ENCODE measurements at regions not wholly inside any gene's neighbourhood (a gene's known extent, or its start where the extent isn't known, plus 50 kb on each side); places are given as distances from the start of the nearest gene placed in this dataset.

DNA sequence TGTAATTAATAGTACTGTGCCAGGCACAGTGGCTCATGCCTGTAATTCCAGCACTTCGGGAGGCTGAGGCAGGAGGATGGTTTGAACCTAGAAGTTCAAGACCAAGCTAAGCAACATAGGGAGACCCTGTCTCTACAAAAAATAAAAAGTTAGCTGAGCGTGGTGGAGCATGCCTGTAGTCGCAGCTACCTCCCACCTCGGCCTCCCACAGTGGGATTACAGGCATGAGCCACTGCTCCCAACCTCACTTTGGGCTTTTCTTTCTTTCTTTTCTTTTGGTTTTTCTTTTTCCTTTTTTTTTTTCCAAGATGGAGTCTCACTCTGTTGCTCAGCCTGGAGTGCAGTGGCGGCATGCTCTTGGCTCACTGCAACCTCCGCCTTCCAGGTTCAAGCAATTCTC is 137.8 kb downstream of the MRM1 start:
- no peak for DNase-seq
- Histone ChIP-seq H3K27me3 (peaks cover 32% of the 10 kb centered on the region), H3K4me3 (no peak overlapping the region), H3K36me3 (no peaks in the 10 kb centered on the region), H3K9me3 (no peaks in the 10 kb centered on the region)

- DNase-seq = no peak
- H3K27me3 ChIP-seq = peaks cover 36% of the 10 kb centered on the region
- H3K36me3 ChIP-seq = no peaks in the 10 kb centered on the region
- H3K4me3 ChIP-seq = no peak overlapping the region
- H3K9me3 ChIP-seq = no peaks in the 10 kb centered on the region
Observed at GRCh38 chr17:36740157-36740556, 138.8 kb downstream of the MRM1 start.

DNA sequence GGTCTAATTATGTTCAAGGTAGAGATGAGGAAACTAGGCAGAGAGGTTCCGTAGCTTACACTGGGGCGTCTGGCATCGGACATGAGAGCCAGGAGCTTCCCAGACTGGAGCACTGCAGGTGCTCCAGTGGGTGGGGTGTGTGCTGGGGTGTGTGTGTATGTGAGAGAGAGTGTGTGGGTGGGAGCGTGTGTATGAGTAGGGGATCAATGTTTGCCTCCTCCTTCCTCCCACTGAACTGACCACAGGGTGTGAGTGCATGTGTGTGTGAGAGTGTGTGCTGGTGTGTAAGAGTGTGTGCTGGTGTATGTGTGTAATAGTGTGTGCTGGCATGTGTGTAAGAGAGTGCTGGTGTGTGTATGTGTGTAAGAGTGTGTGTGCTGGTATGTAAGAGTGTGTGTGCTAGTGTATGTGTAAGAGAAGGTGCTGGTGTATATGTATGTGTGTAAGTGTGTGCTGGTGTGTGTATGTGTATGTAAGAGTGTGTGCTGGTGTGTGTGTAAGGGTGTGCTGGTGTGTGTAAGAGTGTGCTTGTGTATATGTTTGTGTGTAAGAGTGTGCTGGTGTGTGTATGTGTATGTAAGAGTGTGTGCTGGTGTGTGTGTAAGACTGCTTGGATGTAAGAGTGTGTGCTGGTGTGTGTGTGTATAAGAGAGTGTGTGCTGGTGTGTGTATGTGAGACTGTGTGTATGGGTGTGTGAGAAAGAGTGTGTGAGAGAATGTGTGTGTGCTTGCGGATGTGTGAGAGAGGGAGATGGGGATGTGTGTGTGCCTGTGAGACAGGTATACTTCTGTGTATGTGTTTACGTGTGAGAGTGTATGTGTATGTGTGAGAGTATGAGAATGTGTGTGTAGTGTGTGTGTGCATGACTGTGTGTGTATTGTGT is 139.9 kb downstream of the MRM1 start:
- Histone ChIP-seq H3K36me3 (no peaks in the 10 kb centered on the region), H3K27me3 (peaks cover 43% of the 10 kb centered on the region), H3K9me3 (no peaks in the 10 kb centered on the region), H3K4me3 (no peak overlapping the region)
- no peak for DNase-seq

- DNase-seq = no peak
- no peak overlapping the region for H3K4me3 ChIP-seq
- no peaks in the 10 kb centered on the region for H3K9me3 ChIP-seq
- peaks cover 35% of the 10 kb centered on the region for H3K27me3 ChIP-seq
- no peaks in the 10 kb centered on the region for H3K36me3 ChIP-seq
Observed at GRCh38 chr17:36742267-36743000, 141.1 kb downstream of the MRM1 start.

GRCh38 chr17:36743130-36743529 is 141.7 kb downstream of the MRM1 start:
- Histone ChIP-seq H3K4me3 (no peak overlapping the region), H3K27me3 (peaks cover 31% of the 10 kb centered on the region), H3K9me3 (no peaks in the 10 kb centered on the region), H3K36me3 (no peaks in the 10 kb centered on the region)
- no peak for DNase-seq

DNA sequence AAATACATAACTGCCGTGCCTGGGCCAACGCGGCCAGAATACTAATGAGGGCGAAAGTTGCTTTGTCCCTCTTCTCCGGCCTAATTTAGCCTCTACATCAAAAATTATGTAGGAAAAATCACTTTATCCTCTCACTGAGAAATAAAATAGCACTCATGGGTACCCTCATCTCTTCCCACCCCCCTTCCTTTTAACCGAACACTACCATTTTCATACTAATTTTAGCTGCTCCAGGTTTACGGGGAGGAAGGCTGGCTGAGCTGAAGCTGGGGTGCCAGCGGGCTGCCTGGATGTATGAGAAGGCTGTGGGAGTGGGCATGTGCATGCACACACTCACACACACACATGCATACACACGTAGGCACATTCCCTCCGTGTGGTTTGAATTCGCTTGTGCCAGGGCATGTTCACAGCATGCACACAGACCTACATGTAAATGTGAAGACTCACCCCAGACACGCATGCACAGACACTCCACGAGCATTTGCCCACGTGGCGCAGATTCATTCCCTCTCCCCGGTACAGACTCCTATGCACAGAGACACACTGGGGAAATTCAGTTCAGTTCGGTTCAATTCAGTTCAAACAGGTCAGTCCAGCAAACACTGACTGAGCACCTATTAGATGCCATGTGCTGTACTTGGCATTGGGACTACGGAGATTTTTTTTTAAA is 145.1 kb downstream of the MRM1 start:
- Histone ChIP-seq H3K36me3 (no peaks in the 10 kb centered on the region), H3K9me3 (no peaks in the 10 kb centered on the region), H3K27me3 (peaks cover 19% of the 10 kb centered on the region), H3K4me3 (no peak overlapping the region)
- DNase-seq = no peak

DNA sequence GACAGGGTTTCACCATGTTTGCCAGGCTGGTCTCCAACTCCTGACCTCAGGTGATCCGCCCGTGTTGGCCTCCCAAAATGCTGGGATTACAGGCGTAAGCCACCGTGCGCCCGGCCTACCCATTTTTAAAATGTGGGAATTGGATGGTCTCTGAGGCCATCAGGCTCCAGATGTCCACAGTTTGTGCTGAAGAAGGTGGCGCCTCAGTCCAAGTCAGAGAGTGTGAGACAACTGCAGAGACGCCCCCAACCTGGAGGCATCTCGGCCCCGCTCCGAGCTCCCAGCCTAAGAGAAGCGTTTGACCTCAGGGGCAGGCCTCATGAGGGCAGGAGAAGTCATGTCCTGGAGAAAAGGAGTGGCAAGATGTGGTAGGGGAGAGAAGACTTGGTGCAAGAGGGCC is 146.5 kb downstream of the MRM1 start:
- H3K27me3 ChIP-seq = peaks cover 25% of the 10 kb centered on the region
- no peaks in the 10 kb centered on the region for H3K9me3 ChIP-seq
- H3K36me3 ChIP-seq = no peaks in the 10 kb centered on the region
- H3K4me3 ChIP-seq = no peak overlapping the region
- no peak for DNase-seq

GRCh38 chr17:36748272-36748671 is 146.9 kb downstream of the MRM1 start:
- H3K27me3 ChIP-seq = peaks cover 25% of the 10 kb centered on the region
- H3K9me3 ChIP-seq = no peaks in the 10 kb centered on the region
- H3K36me3 ChIP-seq = no peaks in the 10 kb centered on the region
- no peak overlapping the region for H3K4me3 ChIP-seq
- no peak for DNase-seq

GRCh38 chr17:36749493-36749892 is 148.1 kb downstream of the MRM1 start:
- Histone ChIP-seq H3K9me3 (no peaks in the 10 kb centered on the region), H3K4me3 (no peak overlapping the region), H3K27me3 (peaks cover 16% of the 10 kb centered on the region), H3K36me3 (no peaks in the 10 kb centered on the region)
- no peak for DNase-seq

DNA sequence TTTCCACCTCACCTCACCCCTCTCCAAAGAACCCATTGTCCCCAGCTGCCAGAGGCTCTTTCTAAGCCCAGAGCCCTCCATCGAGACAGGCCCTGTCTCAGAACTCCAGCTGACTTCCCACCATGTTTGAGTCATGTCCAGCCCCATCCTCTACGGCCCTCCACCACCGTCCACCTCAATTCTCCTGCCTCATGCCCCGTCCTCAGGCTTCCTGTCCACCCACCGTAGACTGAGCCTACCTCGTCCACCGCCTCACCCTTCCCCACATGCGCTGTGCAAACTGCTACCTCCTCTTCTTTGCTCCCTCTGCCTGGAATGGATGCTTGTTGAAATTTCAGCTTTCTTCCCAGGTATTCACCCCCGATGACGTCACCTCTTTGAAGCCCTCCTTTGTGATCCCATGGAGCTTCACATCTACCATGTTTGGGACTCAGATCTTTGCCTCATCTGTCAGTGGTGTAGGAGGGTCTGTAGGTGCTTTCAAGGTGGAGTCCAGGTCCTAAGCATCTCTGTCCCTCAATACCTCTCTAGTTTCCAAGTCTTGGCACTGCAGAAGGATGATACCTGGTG is 149.0 kb downstream of the MRM1 start:
- H3K4me3 ChIP-seq = no peak overlapping the region
- H3K9me3 ChIP-seq = no peaks in the 10 kb centered on the region
- H3K36me3 ChIP-seq = no peaks in the 10 kb centered on the region
- DNase-seq = no peak
- H3K27me3 ChIP-seq = peaks cover 12% of the 10 kb centered on the region

DNA sequence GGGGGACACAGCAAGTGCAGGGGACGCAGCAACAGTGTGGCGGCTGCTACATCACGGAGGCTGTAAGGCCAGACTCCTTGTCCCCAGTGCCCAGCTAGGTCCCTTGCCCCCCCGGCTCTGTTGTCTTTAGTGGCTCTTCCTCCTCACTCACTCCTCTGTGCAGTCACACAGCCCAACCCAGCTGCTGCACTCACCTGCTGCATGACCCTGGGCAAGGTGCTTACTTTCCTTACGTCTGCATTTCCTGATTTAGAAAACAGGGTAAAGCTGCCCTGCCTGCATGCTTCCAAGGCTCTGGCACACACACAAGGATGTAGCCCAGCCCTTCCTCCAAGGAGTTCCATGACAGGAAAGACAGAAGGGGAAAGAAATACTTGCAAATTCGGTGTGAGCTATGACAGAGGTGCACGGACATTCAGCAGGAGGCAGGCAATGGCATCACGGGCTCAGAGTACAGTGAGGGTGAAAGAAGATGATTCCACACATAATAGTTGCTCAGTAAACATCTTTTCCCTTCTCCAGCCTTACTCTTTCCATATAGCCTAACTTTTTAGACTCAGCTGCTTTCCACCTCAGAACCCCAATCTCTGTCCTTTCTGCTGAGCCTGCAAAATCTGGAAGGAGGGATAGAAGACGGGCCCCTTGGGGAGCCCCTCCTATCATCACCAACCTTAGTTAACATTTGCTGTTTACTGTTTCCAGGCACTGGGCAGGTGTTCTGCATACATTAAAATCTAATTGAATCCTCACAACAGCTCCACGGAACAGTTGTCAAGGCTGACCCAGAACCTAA is 150.9 kb downstream of the MRM1 start:
- Histone ChIP-seq H3K36me3 (no peaks in the 10 kb centered on the region), H3K27me3 (peaks cover 9% of the 10 kb centered on the region; the same call in 1 of the 2 replicates), H3K9me3 (no peaks in the 10 kb centered on the region), H3K4me3 (no peak overlapping the region)
- DNase-seq = no peak

DNA sequence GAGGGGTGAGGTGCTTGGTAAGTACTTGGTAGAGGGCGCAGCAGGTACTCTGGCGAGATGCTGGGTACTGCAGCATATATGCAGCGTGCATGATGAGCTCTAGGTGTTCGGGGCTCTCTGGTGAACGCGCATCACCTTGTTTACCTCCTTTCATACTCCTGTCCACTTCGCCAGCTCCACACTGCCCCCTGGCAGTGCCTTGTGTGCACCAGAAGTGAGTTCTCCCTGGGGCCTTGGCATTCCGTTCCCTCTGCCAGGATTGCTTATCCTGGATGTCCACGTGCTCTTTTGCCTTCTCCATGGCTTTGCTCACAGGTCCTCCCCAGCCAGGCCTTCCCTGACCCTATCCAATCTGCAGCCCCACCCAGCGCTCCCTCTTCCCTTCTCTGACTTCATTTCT is 154.2 kb downstream of the MRM1 start:
- peak; percentile 20 for DNase-seq
- Histone ChIP-seq H3K36me3 (no peaks in the 10 kb centered on the region), H3K4me3 (no peak overlapping the region), H3K27me3 (peaks cover 9% of the 10 kb centered on the region; the same call in 1 of the 2 replicates), H3K9me3 (no peaks in the 10 kb centered on the region)

DNA sequence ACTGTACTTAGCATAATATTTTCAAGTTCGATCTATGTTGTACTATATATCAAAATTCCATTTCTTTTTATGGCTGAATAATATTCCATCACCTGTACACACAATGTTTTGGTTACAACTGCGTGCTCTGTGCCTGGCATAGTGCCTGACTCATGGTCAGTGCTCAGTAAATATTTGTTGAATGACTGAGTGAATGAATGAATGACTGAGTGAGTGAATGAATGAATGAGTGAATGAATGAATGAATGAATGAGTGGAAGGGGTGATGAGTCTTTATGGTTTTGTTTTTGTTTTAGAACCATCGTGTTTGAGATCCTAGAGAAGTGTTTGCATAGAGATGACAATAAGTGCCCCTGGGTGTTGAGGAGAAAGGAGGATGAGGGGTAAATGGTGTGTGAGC is 155.3 kb downstream of the MRM1 start:
- H3K4me3 ChIP-seq = no peak overlapping the region
- DNase-seq = no peak
- H3K9me3 ChIP-seq = no peaks in the 10 kb centered on the region
- no peaks in the 10 kb centered on the region for H3K36me3 ChIP-seq
- H3K27me3 ChIP-seq = 0 out of 2 replicates have a peak, but pooled peaks cover 9% of the 10 kb centered on the region

DNA sequence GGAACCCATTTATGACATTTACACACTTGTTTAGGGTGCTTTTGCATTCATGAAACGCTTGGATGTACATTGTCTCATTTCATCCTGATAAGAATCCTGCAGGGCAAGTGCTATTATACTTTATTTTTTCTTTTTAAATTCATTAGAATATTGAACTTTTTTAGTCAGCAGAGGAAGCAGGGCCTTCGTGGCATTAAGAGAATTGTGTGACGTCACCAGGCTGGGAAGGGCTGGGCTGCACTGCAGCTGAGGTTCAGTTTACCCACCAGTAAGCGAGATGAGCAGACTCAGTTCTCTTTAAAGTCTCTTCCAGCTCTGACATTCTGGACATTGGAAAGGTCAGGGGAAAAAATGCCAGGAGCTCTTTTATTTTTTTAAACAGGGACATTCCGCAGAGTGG is 159.0 kb downstream of the MRM1 start:
- Histone ChIP-seq H3K36me3 (no peaks in the 10 kb centered on the region), H3K27me3 (no peaks in the 10 kb centered on the region), H3K9me3 (no peaks in the 10 kb centered on the region), H3K4me3 (no peak overlapping the region)
- no peak for DNase-seq

DNA sequence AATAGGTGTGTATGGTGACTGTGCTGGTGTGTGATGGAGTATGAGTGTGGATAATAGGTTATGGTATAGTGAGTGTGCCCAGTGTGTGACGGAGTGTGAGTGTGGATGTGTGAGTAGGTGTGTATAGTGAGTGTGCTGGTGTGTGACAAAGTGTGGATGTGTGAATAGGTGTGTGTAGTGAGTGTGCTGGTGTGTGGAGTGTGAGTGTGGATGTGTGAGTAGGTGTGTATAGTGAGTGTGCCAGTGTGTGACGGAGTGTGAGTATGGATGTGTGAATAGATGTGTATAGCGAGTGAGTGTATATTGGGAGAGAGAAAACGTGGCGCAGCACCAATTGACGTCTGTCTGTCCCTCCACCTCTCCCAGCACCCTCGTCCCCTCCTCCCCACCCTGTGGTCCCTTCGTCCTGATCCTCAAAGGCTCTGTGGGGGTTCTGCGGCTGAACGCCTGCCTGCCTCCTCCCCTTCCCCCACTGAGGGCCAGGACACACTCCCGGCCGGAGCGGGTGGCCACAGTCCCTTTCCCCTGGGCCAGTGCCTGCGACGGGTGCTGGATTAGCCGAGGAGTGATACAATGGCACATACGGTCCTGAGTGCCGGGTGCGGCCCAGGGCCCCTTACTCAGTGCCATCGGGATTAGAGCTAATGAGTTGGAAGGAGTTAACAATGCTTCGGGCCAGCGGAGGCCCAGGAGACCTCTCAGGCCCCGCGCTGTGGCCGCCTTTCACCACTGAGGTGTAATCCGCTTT is 160.0 kb downstream of the MRM1 start:
- Histone ChIP-seq H3K9me3 (no peaks in the 10 kb centered on the region), H3K4me3 (no peak overlapping the region), H3K27me3 (no peaks in the 10 kb centered on the region), H3K36me3 (no peaks in the 10 kb centered on the region)
- DNase-seq = no peak

Measured in MG63 (cell line).